Stimulated activated CD4-positive, alpha-beta T cell treated with anti-CD3 and anti-CD28 coated beads, Interleukin-2, amount 100 ng/mL, for 4 hours (primary cell): ENCODE measurements at regions not wholly inside any gene's neighbourhood (a gene's known extent, or its start where the extent isn't known, plus 50 kb on each side); places are given as distances from the start of the nearest gene placed in this dataset.

Experiments
- DNase-seq: peaks from one replicate; pipeline ENCODE4 v3.0.0-alpha.2; 2020; ENCODE audit warnings: low read depth

- no peak for DNase-seq
Observed at GRCh38 chr4:13940921-13941320, 313.4 kb upstream of the BOD1L1 start.

GRCh38 chr4:13942977-13943376 lies 315.5 kb upstream of the BOD1L1 start:
- DNase-seq, result no peak

GRCh38 chr4:13944095-13944511 lies 316.6 kb upstream of the BOD1L1 start:
- DNase-seq, result no peak

- DNase-seq, result no peak
Observed at GRCh38 chr4:13947921-13948320, 320.4 kb upstream of the BOD1L1 start.

- no peak for DNase-seq
Observed at GRCh38 chr4:13950491-13950890, 323.0 kb upstream of the BOD1L1 start.

GRCh38 chr4:13953083-13953482 lies 325.6 kb upstream of the BOD1L1 start:
- no peak for DNase-seq

- DNase-seq, result no peak
Observed at GRCh38 chr4:13955551-13955950, 328.0 kb upstream of the BOD1L1 start.

- no peak for DNase-seq
Observed at GRCh38 chr4:13956947-13957346, 329.4 kb upstream of the BOD1L1 start.

- no peak for DNase-seq
Observed at GRCh38 chr4:13957871-13958270, 330.3 kb upstream of the BOD1L1 start.

GRCh38 chr4:13963601-13964000 lies 336.1 kb upstream of the BOD1L1 start:
- no peak for DNase-seq

- DNase-seq, result no peak
Observed at GRCh38 chr4:13966231-13967195, 339.0 kb upstream of the BOD1L1 start.

- DNase-seq, result no peak
Observed at GRCh38 chr4:13968723-13969122, 341.2 kb upstream of the BOD1L1 start.

GRCh38 chr4:13970349-13970748 lies 342.8 kb upstream of the BOD1L1 start:
- no peak for DNase-seq

- no peak for DNase-seq
Observed at GRCh38 chr4:13977746-13978145, 350.2 kb upstream of the BOD1L1 start.

- no peak for DNase-seq
Observed at GRCh38 chr4:13980317-13981310, 353.1 kb upstream of the BOD1L1 start.

GRCh38 chr4:13981499-13981898 lies 354.0 kb upstream of the BOD1L1 start:
- no peak for DNase-seq

GRCh38 chr4:13982010-13982409 lies 354.5 kb upstream of the BOD1L1 start:
- no peak for DNase-seq

- DNase-seq, result no peak
Observed at GRCh38 chr4:13983189-13983790, 355.8 kb upstream of the BOD1L1 start.

- DNase-seq, result no peak
Observed at GRCh38 chr4:13984991-13985800, 357.7 kb upstream of the BOD1L1 start.

- DNase-seq, result no peak
Observed at GRCh38 chr4:13985837-13986236, 358.3 kb upstream of the BOD1L1 start.

GRCh38 chr4:13986548-13986947 lies 359.0 kb upstream of the BOD1L1 start:
- DNase-seq, result no peak
